ENCODE measurements at regions not wholly inside any gene's neighbourhood (a gene's known extent, or its start where the extent isn't known, plus 50 kb on each side); places are given as distances from the start of the nearest gene placed in this dataset.

DNA sequence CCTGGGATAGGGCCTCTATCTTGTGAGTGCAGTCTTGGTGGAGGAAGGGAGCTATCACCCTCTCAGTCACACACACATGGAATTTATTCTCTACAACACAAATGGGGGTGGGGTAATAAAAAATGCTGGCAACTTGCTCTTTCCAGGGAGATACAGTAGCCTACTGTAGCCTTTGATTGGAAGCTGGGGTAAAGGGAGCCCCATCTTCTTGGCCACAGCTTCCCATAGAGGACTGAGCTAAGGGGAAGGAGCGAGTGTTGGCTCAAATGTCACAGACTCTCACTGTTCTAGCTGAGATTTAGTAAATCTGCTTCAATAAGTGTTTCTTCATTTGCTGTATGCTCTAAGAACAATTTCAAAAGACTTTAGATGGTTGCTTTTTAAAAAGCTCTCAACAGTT, 222.2 kb upstream of the CXCL12 start:
- no peak for DNase-seq (ENCODE audit: low read depth in 2 of 3, low spot score in 1 of 3)

- no peak for DNase-seq (ENCODE audit: low read depth in 2 of 3, low spot score in 1 of 3)
Measured at GRCh38 chr10:44618910-44619309, 234.0 kb upstream of the CXCL12 start.

DNA sequence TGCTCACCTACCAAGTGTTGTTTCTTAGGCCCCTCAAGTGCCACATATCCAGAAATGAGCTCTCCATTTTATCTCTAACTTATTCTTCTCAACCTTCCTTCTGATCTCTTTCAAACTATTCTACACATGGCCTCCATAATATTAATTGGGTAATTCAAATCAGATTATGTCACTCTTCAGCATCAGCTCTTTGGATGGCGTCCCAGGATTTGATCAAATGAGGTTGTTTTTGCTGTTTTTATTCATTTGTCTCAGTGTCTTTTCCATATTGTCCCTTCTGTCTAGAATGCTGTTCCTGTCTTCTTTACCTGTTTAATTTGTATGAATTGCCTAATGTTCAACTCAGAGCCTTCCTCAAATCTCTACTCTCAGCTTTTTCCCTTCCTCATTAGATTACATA, 234.6 kb upstream of the CXCL12 start:
- DNase-seq (ENCODE audit: low read depth in 2 of 3, low spot score in 1 of 3): no peak

DNA sequence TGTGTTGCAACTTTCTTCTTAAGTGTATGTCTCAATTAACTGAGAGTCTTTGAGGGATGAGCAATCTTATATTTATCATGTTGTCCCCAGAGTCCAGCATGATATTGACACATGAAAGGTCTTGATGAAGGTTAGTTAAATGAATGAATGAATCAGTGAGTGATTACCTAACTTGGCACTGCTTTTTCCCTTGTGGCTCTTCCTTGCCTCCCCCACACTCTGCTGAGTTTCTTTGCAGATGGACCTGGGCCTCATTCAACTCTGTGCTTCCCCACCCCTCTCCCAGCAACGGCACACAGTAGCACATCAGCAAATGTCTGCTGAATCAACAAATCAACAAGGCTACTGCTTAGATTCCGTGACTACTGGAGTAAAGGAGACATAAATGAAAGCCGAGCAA, 235.1 kb upstream of the CXCL12 start:
- no peak for DNase-seq (ENCODE audit: low read depth in 2 of 3, low spot score in 1 of 3)

DNA sequence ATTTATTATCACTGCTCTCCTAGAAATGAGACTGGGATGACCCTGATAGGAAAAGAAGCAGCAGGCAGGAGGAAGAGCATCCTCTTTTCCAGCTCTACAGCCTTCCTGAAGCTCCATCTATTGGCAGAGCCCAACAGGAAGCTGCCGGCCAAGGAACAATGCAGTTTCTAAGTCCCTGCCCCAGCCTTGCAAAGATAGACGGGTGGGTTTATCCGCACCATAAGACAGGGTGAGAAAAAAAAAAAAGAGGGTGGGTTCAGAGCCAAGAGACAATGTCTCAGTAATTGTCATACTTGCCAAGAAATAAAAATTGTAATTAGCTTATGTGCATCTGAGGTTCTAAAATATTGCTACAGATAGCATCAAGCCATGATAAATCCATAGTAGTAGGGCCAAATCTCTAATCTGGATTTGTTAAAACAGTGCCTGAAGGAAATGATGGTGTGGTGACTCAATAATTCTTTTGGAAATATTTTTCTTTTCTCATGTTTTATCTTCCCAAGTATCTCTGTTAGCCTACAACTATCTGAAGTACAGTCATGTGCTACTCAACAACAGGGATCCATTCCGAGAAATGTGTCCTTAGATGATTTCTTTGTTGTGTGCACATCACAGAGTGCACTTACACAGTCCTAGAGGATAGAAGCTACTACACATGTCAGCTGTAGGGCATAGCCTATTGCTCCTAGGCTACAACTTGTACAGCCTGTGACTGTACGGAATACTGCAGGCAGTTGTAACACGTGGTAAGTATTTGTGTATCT, 242.9 kb upstream of the CXCL12 start:
- no peak for DNase-seq (ENCODE audit: low read depth in 2 of 3, low spot score in 1 of 3)

DNA sequence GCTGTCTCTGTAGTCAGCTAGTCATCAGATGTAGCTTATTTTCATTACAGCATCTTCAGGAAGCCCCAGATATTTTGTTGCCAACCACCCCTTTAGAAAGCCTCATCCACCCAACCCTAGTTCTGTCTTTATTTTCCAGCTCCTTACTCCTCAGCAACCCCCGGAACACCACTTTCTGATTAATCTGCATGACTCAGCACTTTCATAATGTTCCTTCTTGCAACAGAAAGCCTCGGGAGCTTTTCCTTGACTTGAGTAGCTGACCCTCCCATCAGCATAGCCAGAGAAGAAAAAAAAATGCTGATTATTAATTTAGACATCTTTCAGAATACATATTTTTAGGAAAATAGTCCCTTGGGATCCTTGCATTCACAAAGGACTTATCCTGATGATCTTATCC, 244.0 kb upstream of the CXCL12 start:
- no peak for DNase-seq (ENCODE audit: low read depth in 2 of 3, low spot score in 1 of 3)

- DNase-seq (ENCODE audit: low read depth in 2 of 3, low spot score in 1 of 3): no peak
Measured at GRCh38 chr10:44635176-44635575, 250.3 kb upstream of the CXCL12 start.

- no peak for DNase-seq (ENCODE audit: low read depth in 2 of 3, low spot score in 1 of 3)
Measured at GRCh38 chr10:44636625-44637024, 251.7 kb upstream of the CXCL12 start.

DNA sequence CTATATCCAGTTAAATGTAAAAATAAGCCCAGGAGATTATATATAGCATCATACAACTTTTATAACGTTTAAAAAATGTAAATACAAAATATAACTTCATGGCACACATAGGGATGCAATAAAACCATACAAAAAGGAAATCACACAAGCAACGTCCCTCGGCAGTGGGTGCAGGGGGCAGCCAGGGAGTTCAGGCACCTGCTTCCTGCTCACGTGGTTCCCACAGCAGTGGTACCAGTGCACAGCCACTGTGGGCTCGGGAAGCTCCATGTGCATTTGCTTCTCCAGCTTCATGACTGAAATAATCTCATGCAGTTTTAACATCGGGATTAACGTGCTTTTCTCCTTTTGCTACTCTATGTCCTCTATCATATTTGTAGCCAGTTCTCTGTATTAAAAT, 255.5 kb upstream of the CXCL12 start:
- no peak for DNase-seq (ENCODE audit: low read depth in 2 of 3, low spot score in 1 of 3)

- no peak for DNase-seq (ENCODE audit: low read depth in 2 of 3, low spot score in 1 of 3)
Measured at GRCh38 chr10:44647473-44647872, 262.6 kb upstream of the CXCL12 start.

GRCh38 chr10:44647877-44648542, 263.1 kb upstream of the CXCL12 start:
- DNase-seq (ENCODE audit: low read depth in 2 of 3, low spot score in 1 of 3): no peak

DNA sequence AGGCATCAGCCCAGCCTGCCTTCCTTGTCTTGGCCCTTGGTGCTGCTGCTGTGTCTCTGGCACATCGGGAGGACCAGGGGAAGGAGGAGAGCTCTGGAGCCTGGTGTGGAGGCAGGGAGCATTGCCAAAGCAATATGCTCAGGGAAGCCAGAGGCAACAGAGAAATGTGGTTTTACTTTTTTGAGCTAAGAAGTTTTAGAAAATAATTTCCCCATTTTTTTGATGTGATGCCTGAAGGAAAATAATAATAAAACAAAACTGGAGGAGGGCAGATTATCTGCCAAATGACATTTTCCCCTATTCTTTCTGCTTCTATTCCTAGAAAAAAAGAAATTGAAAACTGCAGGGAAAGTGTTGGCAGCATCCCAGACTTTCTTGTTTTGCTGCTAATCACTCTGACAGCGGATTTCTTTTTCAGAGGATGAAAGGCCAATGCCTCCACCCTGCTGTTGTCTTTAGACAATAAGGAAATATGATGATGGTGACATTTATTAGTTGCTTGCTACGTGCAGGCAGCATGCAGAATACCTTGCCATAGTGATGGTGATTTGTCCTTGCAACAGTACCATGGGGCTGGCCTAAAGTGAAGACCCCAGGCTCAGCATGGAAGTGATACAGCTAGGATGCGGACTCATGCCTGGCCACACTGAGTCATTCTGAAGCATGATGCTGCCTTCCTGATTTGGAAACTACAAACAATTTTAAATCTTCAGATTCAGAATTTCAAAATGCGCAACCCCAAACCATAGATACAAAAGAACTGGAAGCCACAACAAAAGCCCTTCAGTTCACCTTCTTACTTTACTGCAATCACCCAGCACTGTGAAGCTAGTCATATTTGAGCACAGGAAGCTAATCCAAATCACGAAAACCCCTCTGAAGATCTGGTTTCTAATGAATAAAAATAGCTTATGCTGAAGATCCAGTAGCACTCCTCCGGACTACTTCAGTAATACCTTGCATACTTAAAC, 260.2 kb upstream of the TMEM72 start:
- no peak for DNase-seq (ENCODE audit: low read depth in 2 of 3, low spot score in 1 of 3)

GRCh38 chr10:44651834-44652233, 259.3 kb upstream of the TMEM72 start:
- no peak for DNase-seq (ENCODE audit: low read depth in 2 of 3, low spot score in 1 of 3)

GRCh38 chr10:44659320-44659719, 251.8 kb upstream of the TMEM72 start:
- DNase-seq (ENCODE audit: low read depth in 2 of 3, low spot score in 1 of 3): no peak

DNA sequence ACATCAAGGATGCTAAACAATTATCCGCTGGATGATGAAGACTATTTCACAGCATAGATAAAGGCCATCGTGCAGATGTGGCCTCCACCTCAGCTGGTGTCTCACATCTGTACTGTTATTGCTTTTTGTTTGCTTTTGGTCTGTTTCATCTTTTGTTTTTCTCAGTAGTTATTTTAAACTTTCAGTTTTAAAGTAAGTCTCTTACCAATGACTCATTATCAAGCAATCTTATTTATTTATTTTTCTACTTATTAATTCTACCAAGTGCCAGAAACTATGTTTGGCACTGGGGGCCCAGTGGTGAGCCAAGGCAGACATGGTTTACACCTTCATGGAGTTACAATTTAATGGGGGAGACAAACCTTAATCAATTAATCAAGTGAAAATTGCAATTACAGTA, 250.9 kb upstream of the TMEM72 start:
- DNase-seq (ENCODE audit: low read depth in 2 of 3, low spot score in 1 of 3): no peak

DNA sequence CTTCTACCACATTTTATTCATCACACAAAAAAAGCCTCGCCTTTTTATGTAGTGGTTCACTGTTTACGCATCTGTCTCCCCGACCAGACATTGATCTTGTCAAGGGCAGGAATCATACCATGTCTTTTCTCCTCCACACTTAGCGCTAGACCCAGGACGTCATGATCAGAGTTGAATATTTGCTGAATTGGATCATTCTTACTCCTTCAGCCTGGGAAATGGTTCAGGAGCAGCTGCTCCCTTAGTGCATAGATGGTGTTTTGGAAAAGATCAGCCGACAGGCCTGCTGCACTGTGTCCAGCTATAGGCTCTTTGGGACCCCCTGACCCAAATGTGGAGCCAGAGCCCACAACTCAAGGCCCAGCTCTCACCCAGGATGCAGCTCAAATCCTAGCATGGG, 249.1 kb upstream of the TMEM72 start:
- no peak for DNase-seq (ENCODE audit: low read depth in 2 of 3, low spot score in 1 of 3)

DNA sequence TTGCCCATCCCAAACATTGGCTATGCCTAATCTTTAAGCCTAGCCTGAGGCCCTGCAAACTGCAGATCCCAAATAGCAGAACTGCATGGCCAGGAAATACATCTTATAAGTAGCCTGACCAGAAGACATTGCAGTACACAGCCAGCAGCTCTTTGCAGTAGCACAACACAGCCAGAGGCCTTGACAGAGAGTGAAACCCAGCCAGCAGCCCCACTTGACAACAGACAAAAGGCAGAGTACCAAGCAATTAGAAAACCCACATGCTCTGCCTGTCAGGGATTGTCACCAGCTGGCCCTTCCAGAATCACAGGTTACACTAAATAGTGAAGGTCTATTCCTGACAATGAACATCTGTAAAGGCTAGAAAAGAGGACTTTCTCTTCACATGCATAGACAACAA, 242.8 kb upstream of the TMEM72 start:
- DNase-seq (ENCODE audit: low read depth in 2 of 3, low spot score in 1 of 3): no peak

GRCh38 chr10:44671319-44671718, 239.8 kb upstream of the TMEM72 start:
- no peak for DNase-seq (ENCODE audit: low read depth in 2 of 3, low spot score in 1 of 3)

DNA sequence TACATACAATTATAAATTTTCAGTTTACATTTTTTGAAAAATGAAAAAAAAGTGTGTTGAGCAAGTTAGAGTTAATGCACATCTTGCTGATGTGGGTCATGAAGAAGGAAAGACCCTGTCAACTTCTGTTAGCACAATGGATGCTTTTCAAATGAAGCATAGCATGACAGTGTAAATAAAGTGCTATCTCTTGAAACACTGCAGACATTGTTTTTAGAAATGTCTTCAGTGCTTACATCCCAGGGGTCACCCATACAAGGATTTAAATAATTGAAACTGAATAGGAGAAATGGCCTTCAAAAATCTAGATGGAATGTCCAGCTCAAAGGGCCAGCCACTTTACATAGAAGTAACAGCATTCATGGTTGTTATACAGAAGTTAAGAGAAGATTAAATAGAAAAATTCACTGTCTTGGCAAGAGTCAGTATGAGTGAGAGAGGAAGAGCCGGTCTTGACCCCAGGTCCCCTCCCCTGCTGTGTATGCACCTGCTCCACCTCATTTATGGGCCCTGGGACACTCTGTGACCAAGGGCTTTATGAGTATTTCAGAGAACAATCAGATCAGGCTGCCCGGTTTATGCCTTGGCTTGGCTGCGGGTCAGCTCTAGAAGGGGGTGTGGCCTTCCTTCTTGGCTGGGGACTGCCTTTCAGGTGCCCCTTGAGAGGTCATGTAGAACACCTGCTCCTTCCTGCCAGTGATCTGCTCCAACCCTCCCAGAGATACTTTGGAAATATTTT, 237.7 kb upstream of the TMEM72 start:
- DNase-seq (ENCODE audit: low read depth in 2 of 3, low spot score in 1 of 3): no peak

GRCh38 chr10:44674536-44675386, 236.4 kb upstream of the TMEM72 start:
- no peak for DNase-seq (ENCODE audit: low read depth in 2 of 3, low spot score in 1 of 3)

Data from stimulated activated CD4-positive, alpha-beta T cell treated with anti-CD3 and anti-CD28 coated beads, Interleukin-12 subunit alpha, Interleukin-12 subunit beta, amount 100 ng/mL, for 48 hours (primary cell).